Liver (tissue), 3 donors: ENCODE measurements at regions not wholly inside any gene's neighbourhood (a gene's known extent, or its start where the extent isn't known, plus 50 kb on each side); places are given as distances from the start of the nearest gene placed in this dataset.

ENCODE experiments used
- CTCF ChIP-seq: fragments of 150-350 bp; IDR thresholded peaks from 2 replicates; pipeline ENCODE4 v1.5.1; 2017; ENCODE audit warnings: improper control_type of control experiment, low read depth, low read length; ENCODE audit not compliant: missing input control
- TAF1 ChIP-seq: conservative IDR thresholded peaks from 2 replicates; pipeline ENCODE4 v1.6.1; 2016; ENCODE audit warnings: antibody characterized with exemption, mild to moderate bottlenecking
- YY1 ChIP-seq: IDR thresholded peaks from 2 replicates; pipeline ENCODE4 v1.6.1; 2016; ENCODE audit warnings: antibody characterized with exemption, mild to moderate bottlenecking
- donor health status: healthy.
- donor health status: healthy.

GRCh38 chr5:99765011-99765410 lies 770.2 kb upstream of the FAM174A start:
- TF ChIP-seq YY1 (no peak), CTCF (no peak), TAF1 (no peak)
